H1 (cell line): ENCODE measurements at regions not wholly inside any gene's neighbourhood (a gene's known extent, or its start where the extent isn't known, plus 50 kb on each side); places are given as distances from the start of the nearest gene placed in this dataset.

Experiments
- CTCF ChIA-PET: fragments of 300-600 bp; sonication (Branson Sonifier 250); formaldehyde crosslinking; loops from one replicate; lab custom pipeline; 2021; ENCODE audit not compliant: partially characterized antibody; lab: Charles Lee
- POLR2A ChIA-PET: fragments of 300-600 bp; sonication (Branson Sonifier 250); formaldehyde crosslinking; loops from one replicate; lab custom pipeline; 2021; ENCODE audit warnings: inconsistent platforms; ENCODE audit not compliant: partially characterized antibody; lab: Charles Lee
- DNase-seq, 2 experiments: peaks; one replicate each; pipeline versions ENCODE4 v3.0.0 to v3.0.0-alpha.2; 2010 to 2022; ENCODE audit warnings: low spot score in 2 of 2, low read depth in 1 of 2, mixed read lengths in 1 of 2
- FAIRE-seq: peaks from 2 replicates; lab custom pipeline; 2011; peaks lifted over from hg19 to GRCh38; lab: Jason Lieb, UNC
- H2AFZ ChIP-seq: 2 replicates; pipeline ENCODE4 v1.8.1; 2012; ENCODE audit warnings: low read length, inconsistent platforms
- H2AK5ac ChIP-seq: 2 replicates; pipeline ENCODE4 v1.6.1; 2013; ENCODE audit warnings: low read depth, low read length
- H2BK120ac ChIP-seq: replicated peaks from 2 replicates; pipeline ENCODE3; 2013; ENCODE audit warnings: low read depth, low read length, inconsistent platforms
- H2BK12ac ChIP-seq: 2 replicates; pipeline ENCODE4 v1.6.1; 2013; ENCODE audit warnings: low read depth, low read length
- H2BK15ac ChIP-seq: 2 replicates; pipeline ENCODE4 v1.6.1; 2013; ENCODE audit warnings: low read length
- H2BK20ac ChIP-seq: 2 replicates; pipeline ENCODE4 v1.6.1; 2013; ENCODE audit warnings: low read length
- H2BK5ac ChIP-seq: 2 replicates; pipeline ENCODE4 v1.6.1; 2013; ENCODE audit warnings: low read depth, low read length
- H3K14ac ChIP-seq: 2 replicates; pipeline ENCODE4 v1.6.1; 2013; ENCODE audit warnings: inconsistent platforms; ENCODE audit not compliant: insufficient read length
- H3K18ac ChIP-seq: 2 replicates; pipeline ENCODE4 v1.6.1; 2013; ENCODE audit warnings: low read length; ENCODE audit errors: extremely low read depth
- H3K23ac ChIP-seq: 2 replicates; pipeline ENCODE4 v1.6.1; 2013; ENCODE audit warnings: inconsistent platforms; ENCODE audit not compliant: insufficient read length
- H3K23me2 ChIP-seq: 2 replicates; pipeline ENCODE4 v1.6.1; 2013; ENCODE audit warnings: low read depth, low read length
- H3K27ac ChIP-seq: 2 replicates; pipeline ENCODE4 v1.6.1; 2011; ENCODE audit warnings: low read depth, low read length, inconsistent platforms
- H3K27me3 ChIP-seq, 4 experiments: replicated peaks in 1 of 4; 1 replicate in 1 of 4; 2 replicates in 3 of 4; pipeline versions ENCODE4 v1.6.1 to v1.8.1; 2011 to 2013; ENCODE audit warnings: low read length in 3 of 4, mild to moderate bottlenecking in 3 of 4, inconsistent platforms in 2 of 4, mixed read lengths in 2 of 4, moderate library complexity in 1 of 4; ENCODE audit not compliant: control insufficient read depth in 3 of 4, insufficient read depth in 3 of 4; ENCODE audit errors: extremely low read depth in 1 of 4
- H3K36me3 ChIP-seq, 4 experiments: 2 replicates each; pipeline versions ENCODE4 v1.6.1 to v1.8.1; 2011 to 2013; ENCODE audit warnings: mild to moderate bottlenecking in 4 of 4, low read length in 3 of 4, moderate library complexity in 2 of 4, control low read depth in 1 of 4, inconsistent platforms in 1 of 4; ENCODE audit not compliant: insufficient read depth in 4 of 4, control insufficient read depth in 2 of 4
- H3K4ac ChIP-seq: replicated peaks from 2 replicates; pipeline ENCODE3; 2013; ENCODE audit warnings: low read length, low read depth, mixed read lengths, inconsistent platforms; ENCODE audit not compliant: insufficient read length
- H3K4me1 ChIP-seq, 4 experiments: replicated peaks in 1 of 4; 1 replicate in 1 of 4; 2 replicates in 3 of 4; pipeline versions ENCODE4 v1.6.1 to v1.8.1; 2011 to 2013; ENCODE audit warnings: low read length in 3 of 4, inconsistent platforms in 2 of 4, mixed read lengths in 1 of 4; ENCODE audit not compliant: insufficient read depth in 4 of 4, control insufficient read depth in 3 of 4
- H3K4me2 ChIP-seq, 2 experiments: 2 replicates each; pipeline versions ENCODE4 v1.6.1 to v1.8.1; 2011 to 2013; ENCODE audit warnings: low read depth in 2 of 2, low read length in 2 of 2, control low read depth in 1 of 2, inconsistent platforms in 1 of 2, mild to moderate bottlenecking in 1 of 2; ENCODE audit not compliant: insufficient read depth in 1 of 2
- H3K4me3 ChIP-seq, 4 experiments: fragments of 200-600, 300-600 bp in 1 of 4; sonication (generic), shearing (Covaris generic), sonication (Bioruptor Twin) in 1 of 4; 2 replicates each; pipeline versions ENCODE4 v1.5.1 to v1.8.1; 2011 to 2016; ENCODE audit warnings: low read length in 4 of 4, low read depth in 3 of 4, control low read depth in 2 of 4, inconsistent platforms in 2 of 4, mild to moderate bottlenecking in 2 of 4, mixed read lengths in 1 of 4, moderate library complexity in 1 of 4; ENCODE audit not compliant: insufficient read depth in 2 of 4; ENCODE audit errors: extremely low read depth in 1 of 4
- H3K56ac ChIP-seq: replicated peaks from 2 replicates; pipeline ENCODE3; 2013; ENCODE audit warnings: low read depth, mild to moderate bottlenecking, mixed read lengths, low read length, inconsistent platforms; ENCODE audit not compliant: insufficient read length
- H3K79me1 ChIP-seq: 2 replicates; pipeline ENCODE4 v1.6.1; 2013; ENCODE audit warnings: low read depth, low read length, control low read depth
- H3K79me2 ChIP-seq, 2 experiments: 2 replicates each; pipeline versions ENCODE4 v1.6.1 to v1.8.1; 2012 to 2013; ENCODE audit warnings: low read length in 2 of 2, mild to moderate bottlenecking in 2 of 2, inconsistent platforms in 1 of 2; ENCODE audit not compliant: insufficient read depth in 2 of 2, control insufficient read depth in 1 of 2
- H3K9ac ChIP-seq, 4 experiments: replicated peaks in 1 of 4; 1 replicate in 1 of 4; 2 replicates in 3 of 4; pipeline versions ENCODE4 v1.6.1 to v1.8.1; 2011 to 2013; ENCODE audit warnings: low read depth in 3 of 4, low read length in 3 of 4, control low read depth in 2 of 4, mild to moderate bottlenecking in 2 of 4, moderate library complexity in 2 of 4, inconsistent platforms in 1 of 4; ENCODE audit errors: extremely low read depth in 1 of 4
- H3K9me3 ChIP-seq, 2 experiments: 2 replicates each; pipeline versions ENCODE4 v1.6.1 to v1.8.1; 2012 to 2013; ENCODE audit warnings: mild to moderate bottlenecking in 2 of 2, moderate library complexity in 2 of 2, control low read depth in 1 of 2, inconsistent platforms in 1 of 2, low read depth in 1 of 2, low read length in 1 of 2, mixed read lengths in 1 of 2; ENCODE audit not compliant: insufficient read depth in 2 of 2
- H4K20me1 ChIP-seq, 2 experiments: replicated peaks in 1 of 2; 2 replicates each; pipeline versions ENCODE3 to v1.8.1; 2011 to 2013; ENCODE audit warnings: inconsistent platforms in 2 of 2, low read length in 2 of 2, mild to moderate bottlenecking in 1 of 2; ENCODE audit not compliant: insufficient read depth in 2 of 2, control insufficient read depth in 1 of 2
- H4K5ac ChIP-seq: 2 replicates; pipeline ENCODE4 v1.6.1; 2013; ENCODE audit warnings: low read length, low read depth, mixed read lengths, inconsistent platforms; ENCODE audit not compliant: insufficient read length
- H4K8ac ChIP-seq: 2 replicates; pipeline ENCODE4 v1.8.0; 2013; ENCODE audit warnings: mild to moderate bottlenecking, moderate library complexity, low read length, inconsistent platforms; ENCODE audit not compliant: insufficient read depth; ENCODE audit errors: extremely low read depth
- H4K91ac ChIP-seq: replicated peaks from 2 replicates; pipeline ENCODE3; 2013; ENCODE audit warnings: low read length, mixed read lengths, inconsistent platforms; ENCODE audit not compliant: insufficient read length
- BACH1 ChIP-seq: IDR thresholded peaks from 2 replicates; pipeline ENCODE4 v1.6.1; 2012; ENCODE audit warnings: low read length, improper control_type of control experiment
- CBX5 ChIP-seq: fragments of 300-800, 300-1000 bp; sonication (generic); IDR thresholded peaks from 2 replicates; pipeline ENCODE4 v1.7.1; 2016; ENCODE audit warnings: antibody characterized with exemption, low read length, low read depth
- EZH2 ChIP-seq: fragments of 200-600 bp; sonication (generic); IDR thresholded peaks from 2 replicates; pipeline ENCODE4 v1.7.1; 2012; ENCODE audit warnings: low read depth, mild to moderate bottlenecking, moderate library complexity, low read length, inconsistent platforms; ENCODE audit not compliant: severe bottlenecking
- KDM1A ChIP-seq: fragments of 200-600, 300-600 bp; sonication (generic); IDR thresholded peaks from 2 replicates; pipeline ENCODE4 v1.7.1; 2016; ENCODE audit warnings: mild to moderate bottlenecking, low read length, borderline replicate concordance
- POLR2AphosphoS5 ChIP-seq: IDR thresholded peaks from 2 replicates; pipeline ENCODE4 v1.6.1; 2011; ENCODE audit warnings: low read depth, low read length
- TAF1 ChIP-seq: IDR thresholded peaks from 2 replicates; pipeline ENCODE4 v1.6.1; 2011; ENCODE audit warnings: mild to moderate bottlenecking, low read depth, low read length
- TAF7 ChIP-seq: optimal IDR thresholded peaks from 2 replicates; pipeline ENCODE3; 2011; ENCODE audit warnings: low read depth, mild to moderate bottlenecking, inconsistent platforms, low read length, moderate library complexity, borderline replicate concordance
- TCF12 ChIP-seq: IDR thresholded peaks from 2 replicates; pipeline ENCODE4 v1.6.1; 2011; ENCODE audit warnings: low read depth, mild to moderate bottlenecking, low read length
- WGBS, 2 experiments: shearing (Covaris generic) in 1 of 2; methylation state at CpG; one replicate each; pipeline versions ENCODE4 v1.1.6 to v1.1.7; 2013 to 2015; ENCODE audit warnings: low lambda C conversion rate in 2 of 2, mixed read lengths in 2 of 2, inconsistent platforms in 1 of 2, low coverage in 1 of 2, missing lambda C conversion rate in 1 of 2; ENCODE audit not compliant: insufficient replicate concordance in 2 of 2, insufficient coverage in 1 of 2, insufficient read length in 1 of 2; ENCODE audit errors: extremely low coverage in 1 of 2, missing lambda C conversion rate in 1 of 2; 5-methylcytosine and 5-hydroxymethylcytosine counted together

- peak; percentile 84 for FAIRE-seq
- DNase-seq: no peak
- Histone ChIP-seq H4K91ac (no peak overlapping the region), H2BK15ac (no peak overlapping the region), H2BK12ac (peak overlapping the region; percentile 70; the same call in 1 of the 2 replicates), H3K27me3 (no peaks in the 10 kb centered on the region), H3K23ac (no peak overlapping the region), H3K79me1 (no peaks in the 10 kb centered on the region), H4K5ac (no peak overlapping the region), H3K79me2 (no peaks in the 10 kb centered on the region), H3K4me1 (peaks cover 3 to 16% (median 14%) of the 10 kb centered on the region in 4 experiments; a peak in 6 of 7 replicates), H3K14ac (no peak overlapping the region), H2AFZ (0 out of 2 replicates have a peak overlapping the region, but pooled peaks have one; percentile 5), H3K23me2 (no peaks in the 10 kb centered on the region), H2AK5ac (no peak overlapping the region), H3K56ac (no peak overlapping the region), H3K4ac (no peak overlapping the region), H3K9ac (no peak overlapping the region), H4K8ac (no peak overlapping the region), H2BK120ac (no peak overlapping the region), H3K36me3 (no peaks in the 10 kb centered on the region; a peak in 1 of 8 replicates), H3K9me3 (no peaks in the 10 kb centered on the region), H3K27ac (peak overlapping the region; percentile 32; the same call in 1 of the 2 replicates), H2BK5ac (peak overlapping the region; percentile 53), H3K4me2 (peak overlapping the region; percentile 20 to 43; a peak in 3 of 4 replicates), H3K18ac (no peak overlapping the region; the same call in 1 of the 2 replicates), H2BK20ac (peak overlapping the region; percentile 74; the same call in 1 of the 2 replicates), H4K20me1 (no peaks in the 10 kb centered on the region), H3K4me3 (no peak overlapping the region)
- TF ChIP-seq EZH2: no peak
- TF ChIP-seq KDM1A: no peak
- TF ChIP-seq TCF12: no peak
- no peak for TF ChIP-seq BACH1
- no peak for TF ChIP-seq CBX5
- no peak for TF ChIP-seq TAF1
- no peak for TF ChIP-seq POLR2AphosphoS5
- no peak for TF ChIP-seq TAF7
- ChIA-PET POLR2A (no interaction called here), CTCF (no interaction called here)
- 76% methylated on average over 13 of the region's 13 CpGs; no CpG with 5 or more reads in 1 of the 2 experiments for WGBS, 2 experiments
Observed at GRCh38 chr1:14403961-14404645, 194.4 kb upstream of the KAZN start.
